Prostate gland (tissue), 2 donors: ENCODE measurements at regions not wholly inside any gene's neighbourhood (a gene's known extent, or its start where the extent isn't known, plus 50 kb on each side); places are given as distances from the start of the nearest gene placed in this dataset.

ENCODE experiments used
- DNase-seq: peaks from one replicate; pipeline ENCODE4 v3.0.0-alpha.2; 2019; ENCODE audit warnings: low spot score
- H3K27ac ChIP-seq, 2 donors: fragments of 200-600 bp; sonication (generic); 2 replicates each; pipeline ENCODE4 v1.5.1; 2017 to 2019
- H3K27me3 ChIP-seq: fragments of 200-600 bp; sonication (generic); replicated peaks from 2 replicates; pipeline ENCODE4 v1.5.1; 2019; ENCODE audit not compliant: insufficient read depth
- H3K36me3 ChIP-seq, 2 donors: fragments of 200-600 bp; sonication (generic); 1 replicate in 1 of 2; 2 replicates in 1 of 2; pipeline versions ENCODE4 v1.5.1 to v1.8.1; 2017 to 2019
- H3K4me1 ChIP-seq: fragments of 200-600 bp; sonication (generic); replicated peaks from 2 replicates; pipeline ENCODE4 v1.5.1; 2019
- H3K4me3 ChIP-seq, 2 donors: fragments of 200-600 bp; sonication (generic); 2 replicates each; pipeline ENCODE4 v1.5.1; 2017 to 2019
- H3K9me3 ChIP-seq: fragments of 200-600 bp; sonication (generic); 2 replicates; pipeline ENCODE4 v1.5.1; 2017
- CTCF ChIP-seq, 4 experiments: fragments of 200-600 bp in 2 of 4; fragments of 450-650 bp in 2 of 4; sonication (generic) in 2 of 4; IDR thresholded peaks; 1 replicate in 3 of 4; 2 replicates in 1 of 4; pipeline ENCODE4 v1.5.1; 2016 to 2019; ENCODE audit warnings: antibody characterized with exemption in 4 of 4, mild to moderate bottlenecking in 2 of 4, moderate library complexity in 2 of 4
- POLR2A ChIP-seq: fragments of 450-650 bp; IDR thresholded peaks from one replicate; pipeline ENCODE4 v1.6.1; 2016; ENCODE audit warnings: antibody characterized with exemption, mild to moderate bottlenecking
- POLR2AphosphoS5 ChIP-seq: sonication (generic); formaldehyde crosslinking; IDR thresholded peaks from one replicate; pipeline ENCODE4 v1.6.1; 2017; ENCODE audit warnings: antibody characterized with exemption
- WGBS: methylation state at CpG from one replicate; pipeline ENCODE4 v1.1.5; 2018; 5-methylcytosine and 5-hydroxymethylcytosine counted together
- intact Hi-C: fragments of 100-400 bp; cut with DNase I; formaldehyde crosslinking; loops from one replicate; pipeline ENCODE4 v1.14.2; 2022

- Histone ChIP-seq H3K9me3 (no peaks in the 10 kb centered on the region), H3K4me3 (peak overlapping the region; percentile 48 to 49), H3K4me1 (no peaks in the 10 kb centered on the region), H3K36me3 (no peaks in the 10 kb centered on the region), H3K27ac (peak overlapping the region; percentile 85 to 90), H3K27me3 (no peaks in the 10 kb centered on the region)
- TF ChIP-seq CTCF (IDR thresholded peaks at IDR 0.05), result peak in 1 of 4 experiments; percentile 4
- peak; percentile 92 for TF ChIP-seq POLR2A
- peak; percentile 99 for TF ChIP-seq POLR2AphosphoS5
- under 1% methylated on average over 53 of the region's 53 CpGs for WGBS
- intact Hi-C loops, result loop anchor here (1.0 to 10.0 kb wide), 4 partner anchors 15 to 978 kb away; a partner anchor contains a TSS
- DNase-seq, result peak; percentile 95
Observed at GRCh38 chr6:27132532-27133280, 114.8 kb upstream of the PRSS16 start.

GRCh38 chr6:27133281-27134227 is 113.9 kb upstream of the PRSS16 start:
- TF ChIP-seq CTCF (IDR thresholded peaks at IDR 0.05) (no peak), POLR2A (peak; percentile 14), POLR2AphosphoS5 (peak; percentile 24)
- Histone ChIP-seq H3K36me3 (no peaks in the 10 kb centered on the region), H3K4me1 (no peaks in the 10 kb centered on the region), H3K9me3 (no peaks in the 10 kb centered on the region), H3K27ac (peak overlapping the region; percentile 85 to 90), H3K4me3 (peak overlapping the region; percentile 48 to 49), H3K27me3 (no peaks in the 10 kb centered on the region)
- intact Hi-C loops, result loop anchor here (1.0 to 10.0 kb wide), 4 partner anchors 14 to 979 kb away; a partner anchor contains a TSS
- DNase-seq, result peak; percentile 43
- WGBS, result 5% methylated on average over 43 of the region's 43 CpGs

- TF ChIP-seq CTCF (IDR thresholded peaks at IDR 0.05) (no peak), POLR2AphosphoS5 (no peak)
- no peaks in the 10 kb centered on the region for H3K9me3 ChIP-seq
- H3K27me3 ChIP-seq, result no peaks in the 10 kb centered on the region
- no peak for DNase-seq
- no peak overlapping the region for H3K27ac ChIP-seq
- H3K36me3 ChIP-seq, result no peaks in the 10 kb centered on the region
- no peaks in the 10 kb centered on the region for H3K4me1 ChIP-seq
- H3K4me3 ChIP-seq, result no peak overlapping the region
- intact Hi-C loops, result loop anchor here (10.0 kb wide), 3 partner anchors 850 to 980 kb away; a partner anchor contains a TSS
- 97% methylated on average over 3 of the region's 3 CpGs for WGBS
Observed at GRCh38 chr6:27135087-27135657, 112.3 kb upstream of the PRSS16 start.

- no peaks in the 10 kb centered on the region for H3K27me3 ChIP-seq
- TF ChIP-seq CTCF (IDR thresholded peaks at IDR 0.05) (no peak), POLR2A (no peak), POLR2AphosphoS5 (no peak)
- H3K4me3 ChIP-seq, result no peak overlapping the region
- H3K36me3 ChIP-seq, result no peaks in the 10 kb centered on the region
- no peak overlapping the region for H3K27ac ChIP-seq
- H3K9me3 ChIP-seq, result no peaks in the 10 kb centered on the region
- intact Hi-C loops, result loop anchor here (10.0 kb wide), 3 partner anchors 851 to 981 kb away; a partner anchor contains a TSS
- no peaks in the 10 kb centered on the region for H3K4me1 ChIP-seq
- WGBS, result 98% methylated on average over 6 of the region's 6 CpGs
- DNase-seq, result no peak
Observed at GRCh38 chr6:27136077-27136644, 111.3 kb upstream of the PRSS16 start.
